Omental fat pad (tissue), 3 donors: ENCODE measurements at regions not wholly inside any gene's neighbourhood (a gene's known extent, or its start where the extent isn't known, plus 50 kb on each side); places are given as distances from the start of the nearest gene placed in this dataset.
A peak's percentile ranks its signal among the peaks of the same experiment; 100 is the strongest.

Experiments used
- ATAC-seq: fragments of 150-250 bp; one replicate; pipeline ENCODE4 v1.9.1; 2016; ENCODE audit warnings: mild to moderate bottlenecking, moderate library complexity; ENCODE audit not compliant: low FRiP score
- DNase-seq: peaks from one replicate; pipeline ENCODE4 v3.0.0-alpha.2; 2019; ENCODE audit warnings: low spot score
- CTCF ChIP-seq, 3 donors: fragments of 450-650 bp; IDR thresholded peaks; one replicate each; pipeline ENCODE4 v1.5.1; 2016 to 2017; ENCODE audit warnings: antibody characterized with exemption in 3 of 3, mild to moderate bottlenecking in 3 of 3, moderate library complexity in 2 of 3

- no peak for TF ChIP-seq CTCF (IDR thresholded peaks at IDR 0.05)
- ATAC-seq, result no peak
- no peak for DNase-seq
Measured at GRCh38 chr5:67817652-67818051, 397.9 kb upstream of the PIK3R1 start.

GRCh38 chr5:67816456-67816855 lies 399.1 kb upstream of the PIK3R1 start:
- no peak for DNase-seq
- ATAC-seq, result no peak
- no peak for TF ChIP-seq CTCF (IDR thresholded peaks at IDR 0.05)

- no peak for TF ChIP-seq CTCF (IDR thresholded peaks at IDR 0.05)
- DNase-seq (no peak), ATAC-seq (peak; percentile 73)
Measured at GRCh38 chr5:67815455-67816391, 399.8 kb upstream of the PIK3R1 start.

GRCh38 chr5:67814569-67815311 lies 400.8 kb upstream of the PIK3R1 start:
- ATAC-seq (no peak), DNase-seq (no peak)
- no peak for TF ChIP-seq CTCF (IDR thresholded peaks at IDR 0.05)

- DNase-seq (no peak), ATAC-seq (no peak)
- no peak for TF ChIP-seq CTCF (IDR thresholded peaks at IDR 0.05)
Measured at GRCh38 chr5:67813877-67814539, 401.5 kb upstream of the PIK3R1 start.

- DNase-seq (no peak), ATAC-seq (no peak)
- TF ChIP-seq CTCF (IDR thresholded peaks at IDR 0.05), result no peak
Measured at GRCh38 chr5:67809589-67809988, 406.0 kb upstream of the PIK3R1 start.
